Naive thymus-derived CD4-positive, alpha-beta T cell (primary cell): ENCODE measurements at regions not wholly inside any gene's neighbourhood (a gene's known extent, or its start where the extent isn't known, plus 50 kb on each side); places are given as distances from the start of the nearest gene placed in this dataset.

Source experiments
- ATAC-seq: fragments of 150-1000 bp; cut with Tn5 transposase; 2 replicates; pipeline ENCODE4 v1.10.0; 2021; ENCODE audit warnings: mild to moderate bottlenecking, moderate library complexity
- CTCF ChIA-PET: fragments of 350-600 bp; sonication (Branson Sonifier 250); formaldehyde crosslinking; loops from one replicate; lab custom pipeline; 2021; ENCODE audit warnings: antibody characterized with exemption; lab: Charles Lee
- POLR2A ChIA-PET: fragments of 350-600 bp; sonication (Branson Sonifier 250); formaldehyde crosslinking; loops from one replicate; lab custom pipeline; 2021; ENCODE audit warnings: antibody characterized with exemption, inconsistent platforms; lab: Charles Lee
- DNase-seq, 9 donors: peaks; one replicate each; pipeline versions ENCODE4 v3.0.0 to v3.0.0-alpha.2; 2020 to 2022; ENCODE audit warnings: mixed read lengths in 1 of 9
- H3K27ac ChIP-seq: one replicate; pipeline ENCODE4 v1.7.0; 2013; ENCODE audit warnings: mild to moderate bottlenecking, low read depth, low read length, moderate library complexity
- H3K27me3 ChIP-seq, 2 donors: one replicate each; pipeline ENCODE4 v1.7.0; 2013; ENCODE audit warnings: low read length in 2 of 2, mild to moderate bottlenecking in 2 of 2, moderate library complexity in 2 of 2; ENCODE audit not compliant: control insufficient read depth in 2 of 2, insufficient read depth in 2 of 2
- H3K36me3 ChIP-seq, 3 experiments: 1 replicate in 2 of 3; 2 replicates in 1 of 3; pipeline ENCODE4 v1.7.0; 2013; ENCODE audit warnings: low read length in 3 of 3, mild to moderate bottlenecking in 3 of 3, moderate library complexity in 1 of 3; ENCODE audit not compliant: insufficient read depth in 3 of 3, control insufficient read depth in 2 of 3
- H3K4me1 ChIP-seq, 2 donors: one replicate each; pipeline ENCODE4 v1.7.0; 2013; ENCODE audit warnings: low read length in 2 of 2, mild to moderate bottlenecking in 2 of 2, moderate library complexity in 1 of 2; ENCODE audit not compliant: control insufficient read depth in 2 of 2, insufficient read depth in 2 of 2
- H3K4me3 ChIP-seq: 2 replicates; pipeline ENCODE4 v1.7.0; 2013; ENCODE audit warnings: mild to moderate bottlenecking, low read length
- H3K9me3 ChIP-seq, 3 experiments: 1 replicate in 2 of 3; 2 replicates in 1 of 3; pipeline ENCODE4 v1.7.0; 2013; ENCODE audit warnings: low read length in 3 of 3; ENCODE audit not compliant: control insufficient read depth in 2 of 3
- H3K27ac Mint-ChIP-seq, 9 donors: one replicate each; pipeline ENCODE4 v1.8.0; 2020 to 2022; ENCODE audit warnings: mixed read lengths in 9 of 9, mild to moderate bottlenecking in 8 of 9, moderate library complexity in 5 of 9, inconsistent platforms in 2 of 9
- H3K27me3 Mint-ChIP-seq, 5 donors: one replicate each; pipeline ENCODE4 v1.8.0; 2021 to 2022; ENCODE audit warnings: mixed read lengths in 5 of 5, mild to moderate bottlenecking in 1 of 5
- H3K36me3 Mint-ChIP-seq, 5 donors: one replicate each; pipeline ENCODE4 v1.8.0; 2020 to 2022; ENCODE audit warnings: mixed read lengths in 5 of 5, mild to moderate bottlenecking in 3 of 5, inconsistent platforms in 1 of 5
- H3K4me1 Mint-ChIP-seq, 7 donors: one replicate each; pipeline ENCODE4 v1.8.0; 2020 to 2022; ENCODE audit warnings: mixed read lengths in 7 of 7, mild to moderate bottlenecking in 3 of 7, inconsistent platforms in 1 of 7
- H3K4me3 Mint-ChIP-seq, 10 donors: one replicate each; pipeline ENCODE4 v1.8.0; 2020 to 2022; ENCODE audit warnings: mild to moderate bottlenecking in 10 of 10, mixed read lengths in 10 of 10, moderate library complexity in 6 of 10, inconsistent platforms in 2 of 10
- H3K9me3 Mint-ChIP-seq, 11 donors: one replicate each; pipeline ENCODE4 v1.8.0; 2020 to 2022; ENCODE audit warnings: mixed read lengths in 11 of 11, mild to moderate bottlenecking in 4 of 11, inconsistent platforms in 1 of 11, moderate library complexity in 1 of 11
- intact Hi-C, 2 donors: fragments of 100-400 bp; cut with micrococcal nuclease; formaldehyde crosslinking; loops; one replicate each; pipeline ENCODE4 v1.15.1; 2023

- peaks cover 0 to 23% (median 9%) of the 10 kb centered on the region in 5 donors for H3K27me3 Mint-ChIP-seq
- DNase-seq: no peak
- intact Hi-C loops: no loop called here
- no peak overlapping the region for H3K4me3 Mint-ChIP-seq
- Histone ChIP-seq H3K27ac (no peak overlapping the region), H3K36me3 (no peaks in the 10 kb centered on the region), H3K4me3 (no peak overlapping the region), H3K4me1 (no peaks in the 10 kb centered on the region), H3K27me3 (no peaks in the 10 kb centered on the region), H3K9me3 (no peaks in the 10 kb centered on the region)
- peak overlapping the region in 1 of 9 donors; percentile 8 for H3K27ac Mint-ChIP-seq
- ATAC-seq: no peak
- no peaks in the 10 kb centered on the region for H3K36me3 Mint-ChIP-seq
- ChIA-PET POLR2A (no interaction called here), CTCF (interaction anchor here (0.6 kb wide), 1 partner anchor 137 kb away, joined by 4 read pairs; no protein-coding TSS in a partner anchor)
- peaks cover 0 to 1% (median 0%) of the 10 kb centered on the region in 11 donors for H3K9me3 Mint-ChIP-seq
- H3K4me1 Mint-ChIP-seq: peaks cover 0 to 1% (median 0%) of the 10 kb centered on the region in 7 donors
Observed at GRCh38 chr11:70020336-70021214, 57.5 kb upstream of the ANO1 start.

GRCh38 chr11:70021586-70021985 is 56.5 kb upstream of the ANO1 start:
- Histone ChIP-seq H3K9me3 (no peaks in the 10 kb centered on the region), H3K27ac (no peak overlapping the region), H3K4me3 (no peak overlapping the region), H3K4me1 (no peaks in the 10 kb centered on the region), H3K27me3 (no peaks in the 10 kb centered on the region), H3K36me3 (no peaks in the 10 kb centered on the region)
- POLR2A ChIA-PET: no interaction called here
- H3K4me3 Mint-ChIP-seq: no peak overlapping the region
- no peaks in the 10 kb centered on the region for H3K36me3 Mint-ChIP-seq
- peaks cover 0 to 18% (median 9%) of the 10 kb centered on the region in 5 donors for H3K27me3 Mint-ChIP-seq
- intact Hi-C loops: no loop called here
- no peaks in the 10 kb centered on the region for H3K4me1 Mint-ChIP-seq
- ATAC-seq (no peak), DNase-seq (no peak)
- H3K27ac Mint-ChIP-seq: no peak overlapping the region
- CTCF ChIA-PET: no interaction called here
- peaks cover 0 to 1% (median 0%) of the 10 kb centered on the region in 11 donors for H3K9me3 Mint-ChIP-seq

GRCh38 chr11:70024036-70024772 is 53.9 kb upstream of the ANO1 start:
- peaks cover 0 to 9% (median 4%) of the 10 kb centered on the region in 5 donors for H3K27me3 Mint-ChIP-seq
- no peak overlapping the region for H3K27ac Mint-ChIP-seq
- H3K9me3 Mint-ChIP-seq: peaks cover 0 to 2% (median 0%) of the 10 kb centered on the region in 11 donors

DNA sequence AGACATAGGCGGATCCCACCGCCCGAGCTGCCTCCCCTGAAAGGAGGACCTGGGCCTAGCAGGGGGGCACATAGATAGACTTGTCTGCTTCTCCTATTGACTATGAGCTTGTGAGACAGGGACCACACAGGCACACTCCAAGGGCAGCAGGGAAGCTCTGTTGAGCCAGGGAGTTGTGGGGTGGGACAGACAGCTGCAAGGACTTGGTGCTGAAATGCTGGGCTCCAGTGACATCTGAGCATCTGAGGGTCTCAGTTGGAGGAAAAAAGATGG is 53.4 kb upstream of the ANO1 start:
- Histone ChIP-seq H3K9me3 (no peaks in the 10 kb centered on the region), H3K36me3 (no peaks in the 10 kb centered on the region), H3K27me3 (no peaks in the 10 kb centered on the region), H3K27ac (no peak overlapping the region), H3K4me3 (no peak overlapping the region), H3K4me1 (no peaks in the 10 kb centered on the region)
- H3K4me3 Mint-ChIP-seq: no peak overlapping the region
- no peaks in the 10 kb centered on the region for H3K36me3 Mint-ChIP-seq
- H3K4me1 Mint-ChIP-seq: no peaks in the 10 kb centered on the region
- no peak overlapping the region for H3K27ac Mint-ChIP-seq
- ChIA-PET POLR2A (no interaction called here), CTCF (no interaction called here)
- peaks cover 0 to 2% (median 0%) of the 10 kb centered on the region in 11 donors for H3K9me3 Mint-ChIP-seq
- intact Hi-C loops: no loop called here
- H3K27me3 Mint-ChIP-seq: peaks cover 0 to 9% (median 4%) of the 10 kb centered on the region in 5 donors
- no peak for DNase-seq
- no peak for ATAC-seq

More at GRCh38 chr11:70024036-70024772, 53.9 kb upstream of the ANO1 start:
- Histone ChIP-seq H3K27ac (no peak overlapping the region), H3K36me3 (no peaks in the 10 kb centered on the region), H3K27me3 (no peaks in the 10 kb centered on the region), H3K9me3 (no peaks in the 10 kb centered on the region), H3K4me3 (no peak overlapping the region), H3K4me1 (no peaks in the 10 kb centered on the region)
- intact Hi-C loops: no loop called here
- Mint-ChIP-seq H3K4me1 (no peaks in the 10 kb centered on the region), H3K36me3 (no peaks in the 10 kb centered on the region), H3K4me3 (no peak overlapping the region)
- ChIA-PET CTCF (no interaction called here), POLR2A (no interaction called here)
- ATAC-seq (no peak), DNase-seq (no peak)

GRCh38 chr11:70025308-70025707 is 52.8 kb upstream of the ANO1 start:
- H3K27me3 ChIP-seq: no peaks in the 10 kb centered on the region
- no peak for ATAC-seq
- Mint-ChIP-seq H3K9me3 (peaks cover 0 to 2% (median 0%) of the 10 kb centered on the region in 11 donors), H3K27ac (no peak overlapping the region), H3K36me3 (no peaks in the 10 kb centered on the region), H3K4me3 (no peak overlapping the region), H3K4me1 (no peaks in the 10 kb centered on the region), H3K27me3 (peaks cover 0 to 6% (median 3%) of the 10 kb centered on the region in 5 donors)
- no peak for DNase-seq
- no peak overlapping the region for H3K4me3 ChIP-seq
- no peaks in the 10 kb centered on the region for H3K9me3 ChIP-seq
- intact Hi-C loops: no loop called here
- ChIA-PET POLR2A (no interaction called here), CTCF (no interaction called here)
- H3K36me3 ChIP-seq: no peaks in the 10 kb centered on the region
- H3K4me1 ChIP-seq: no peaks in the 10 kb centered on the region
- H3K27ac ChIP-seq: no peak overlapping the region

DNA sequence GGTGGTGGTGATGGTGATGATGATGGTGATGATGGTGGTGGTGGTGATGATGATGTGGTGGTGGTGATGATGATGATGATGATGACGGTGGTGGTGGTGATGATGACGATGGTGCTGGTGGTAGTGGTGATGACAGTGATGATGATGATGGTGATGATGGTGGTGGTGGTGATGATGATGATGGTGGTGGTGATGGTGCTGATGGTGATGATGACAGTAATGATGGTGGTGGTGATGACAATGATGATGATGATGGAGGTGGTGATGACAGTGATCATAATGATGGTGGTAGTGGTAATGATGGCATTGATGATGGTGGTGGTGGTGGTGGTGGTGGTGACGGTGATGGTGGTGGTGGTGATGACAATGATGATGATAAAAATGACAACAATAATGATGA is 52.1 kb upstream of the ANO1 start:
- H3K9me3 Mint-ChIP-seq: peaks cover 0 to 2% (median 0%) of the 10 kb centered on the region in 11 donors
- CTCF ChIA-PET: no interaction called here
- no peaks in the 10 kb centered on the region for H3K27me3 ChIP-seq
- DNase-seq (no peak), ATAC-seq (no peak)
- no peak overlapping the region for H3K4me3 Mint-ChIP-seq
- H3K9me3 ChIP-seq: no peaks in the 10 kb centered on the region
- POLR2A ChIA-PET: no interaction called here
- no peaks in the 10 kb centered on the region for H3K36me3 Mint-ChIP-seq
- peaks cover 0 to 6% (median 3%) of the 10 kb centered on the region in 5 donors for H3K27me3 Mint-ChIP-seq
- intact Hi-C loops: no loop called here
- H3K4me1 Mint-ChIP-seq: no peaks in the 10 kb centered on the region
- H3K27ac Mint-ChIP-seq: no peak overlapping the region
- H3K4me1 ChIP-seq: no peaks in the 10 kb centered on the region
- no peaks in the 10 kb centered on the region for H3K36me3 ChIP-seq
- H3K27ac ChIP-seq: no peak overlapping the region
- no peak overlapping the region for H3K4me3 ChIP-seq
